Stromal cell of bone marrow (primary cell): ENCODE measurements at regions not wholly inside any gene's neighbourhood (a gene's known extent, or its start where the extent isn't known, plus 50 kb on each side); places are given as distances from the start of the nearest gene placed in this dataset.
"Not testable (repeated sequence)": the region's sequence is repeated elsewhere in the genome, so short reads cannot be mapped to it uniquely, and the experiment has no call there.

ENCODE experiments used
- DNase-seq: peaks from one replicate; pipeline ENCODE4 v3.0.0-alpha.2; 2012; ENCODE audit warnings: low read depth

GRCh38 chr2:147181351-147182029, 663.3 kb upstream of the ACVR2A start:
- no peak for DNase-seq

DNA sequence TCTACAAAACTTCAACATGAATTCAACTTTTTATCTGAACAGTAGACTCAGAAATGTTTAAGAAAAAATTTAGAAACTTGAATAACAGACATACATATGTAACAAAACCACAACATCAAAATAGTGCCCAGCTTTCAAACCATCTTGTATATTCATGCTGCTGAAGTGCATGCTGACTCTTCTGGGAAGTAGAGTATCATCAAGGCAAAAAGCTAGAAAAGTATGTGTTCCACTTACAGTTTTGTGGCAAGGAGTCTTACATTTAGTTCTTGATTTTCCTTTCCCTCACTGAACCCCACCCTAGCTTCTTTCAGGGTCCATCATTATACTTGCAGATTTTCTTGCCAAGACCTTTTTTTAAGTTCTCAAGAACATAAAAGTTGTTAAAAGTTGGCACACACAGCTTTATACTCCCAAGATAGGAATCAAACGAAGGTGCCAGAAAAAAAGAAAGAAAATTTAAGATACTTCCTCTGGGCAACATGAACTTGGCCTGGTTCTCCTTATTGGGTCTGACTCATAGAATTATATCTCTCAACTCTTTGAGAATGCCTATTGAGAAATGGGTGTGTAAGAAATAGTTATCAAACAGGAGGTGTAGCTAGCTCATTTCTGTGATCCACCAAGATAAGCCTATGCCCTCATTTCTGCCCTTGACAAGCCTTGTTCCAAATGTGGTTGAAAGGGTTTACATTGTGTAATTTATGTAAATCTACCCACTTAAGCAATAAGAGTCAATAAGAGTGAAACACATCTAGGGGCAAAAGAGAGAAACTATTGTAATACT, 667.6 kb upstream of the ACVR2A start:
- no peak for DNase-seq

GRCh38 chr2:147174824-147175254, 670.0 kb upstream of the ACVR2A start:
- no peak for DNase-seq

DNA sequence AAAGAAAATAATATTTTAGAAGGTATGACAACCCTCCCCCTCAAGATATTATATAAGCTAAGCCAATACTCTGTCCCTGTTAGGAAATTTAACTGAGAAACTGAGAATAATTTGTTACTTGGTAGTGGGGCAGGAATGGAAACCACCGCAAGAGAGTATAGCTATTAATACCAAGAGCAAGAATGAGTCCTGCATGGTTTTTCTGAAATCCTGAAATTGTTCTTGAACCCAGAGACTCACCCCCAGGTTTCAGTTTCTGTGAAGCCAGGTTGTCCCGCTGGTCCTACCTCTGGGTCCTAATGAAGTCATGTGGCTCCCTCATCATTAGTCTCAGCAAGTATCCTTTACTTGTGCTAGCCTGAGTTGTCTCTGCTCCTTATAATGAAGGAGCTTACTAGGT, 671.0 kb upstream of the ACVR2A start:
- DNase-seq, result no peak

DNA sequence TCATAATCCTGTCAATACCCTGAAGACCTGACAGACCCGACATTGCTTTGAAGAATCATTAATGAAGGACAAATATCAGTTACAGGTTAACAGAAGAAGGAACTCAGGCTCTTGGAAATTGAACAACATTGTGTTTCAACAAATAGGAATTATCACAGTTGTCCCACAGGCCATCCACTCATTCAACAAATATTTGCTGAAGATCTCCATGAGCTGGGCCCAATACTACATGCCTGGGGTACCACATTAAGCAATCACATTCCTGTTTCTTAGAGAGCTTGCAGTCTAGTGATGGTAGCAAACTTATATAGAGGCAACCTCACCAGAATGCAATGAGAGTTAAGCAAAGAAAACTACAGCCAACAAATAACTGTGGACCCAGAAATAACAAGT, 671.6 kb upstream of the ACVR2A start:
- peak; percentile 35 for DNase-seq

DNA sequence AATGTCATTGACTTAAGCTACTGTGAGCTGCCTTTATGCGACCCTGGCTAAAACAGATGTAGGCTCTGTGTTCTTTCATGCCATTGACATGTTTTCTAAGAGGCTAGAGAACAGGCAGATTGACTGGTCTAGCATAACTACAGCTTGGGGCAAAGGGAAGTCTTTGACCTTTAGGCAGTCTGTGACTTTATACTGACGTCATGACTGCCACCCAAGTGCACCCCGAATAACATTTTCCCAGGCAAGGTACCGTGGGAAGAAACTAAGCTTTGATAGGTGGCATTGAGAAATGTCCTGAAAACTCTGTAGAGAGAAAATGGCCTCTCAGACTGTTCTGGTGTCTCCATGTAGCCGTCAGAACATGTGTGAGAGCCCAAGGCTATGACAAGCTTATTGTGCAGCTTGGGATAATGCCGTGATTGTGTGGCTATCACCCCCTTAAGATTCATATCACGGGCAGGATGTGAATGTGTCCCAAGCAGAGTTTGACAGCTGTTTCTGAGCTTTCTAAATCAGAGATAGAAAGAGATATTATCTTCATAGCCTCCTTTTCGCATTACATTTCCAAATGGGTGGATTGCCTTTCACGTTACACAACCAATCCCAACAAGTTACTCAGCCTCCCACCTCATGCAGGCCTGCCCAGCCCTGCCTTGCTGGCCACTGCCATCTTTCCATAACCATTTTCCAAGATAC, 672.2 kb upstream of the ACVR2A start:
- no peak for DNase-seq

GRCh38 chr2:147171941-147172340, 672.9 kb upstream of the ACVR2A start:
- DNase-seq, result peak; percentile 77

DNA sequence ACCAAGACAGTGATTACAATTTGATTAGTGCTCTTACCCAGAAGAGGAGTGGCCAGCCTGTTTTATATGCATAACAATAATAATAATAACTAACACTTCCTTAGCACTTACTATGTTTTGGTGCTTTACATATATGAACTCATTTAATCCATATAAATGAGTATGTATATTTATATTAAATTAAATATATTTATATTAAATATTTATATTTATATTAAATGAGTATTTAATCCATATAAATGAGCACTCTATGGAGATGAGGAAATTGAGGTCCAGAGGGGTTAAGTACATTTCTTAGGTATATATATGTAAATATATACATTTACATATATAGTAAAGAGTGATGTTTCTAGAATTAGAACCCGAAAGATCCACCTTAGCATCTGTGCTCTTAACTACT, 673.9 kb upstream of the ACVR2A start:
- no peak for DNase-seq

DNA sequence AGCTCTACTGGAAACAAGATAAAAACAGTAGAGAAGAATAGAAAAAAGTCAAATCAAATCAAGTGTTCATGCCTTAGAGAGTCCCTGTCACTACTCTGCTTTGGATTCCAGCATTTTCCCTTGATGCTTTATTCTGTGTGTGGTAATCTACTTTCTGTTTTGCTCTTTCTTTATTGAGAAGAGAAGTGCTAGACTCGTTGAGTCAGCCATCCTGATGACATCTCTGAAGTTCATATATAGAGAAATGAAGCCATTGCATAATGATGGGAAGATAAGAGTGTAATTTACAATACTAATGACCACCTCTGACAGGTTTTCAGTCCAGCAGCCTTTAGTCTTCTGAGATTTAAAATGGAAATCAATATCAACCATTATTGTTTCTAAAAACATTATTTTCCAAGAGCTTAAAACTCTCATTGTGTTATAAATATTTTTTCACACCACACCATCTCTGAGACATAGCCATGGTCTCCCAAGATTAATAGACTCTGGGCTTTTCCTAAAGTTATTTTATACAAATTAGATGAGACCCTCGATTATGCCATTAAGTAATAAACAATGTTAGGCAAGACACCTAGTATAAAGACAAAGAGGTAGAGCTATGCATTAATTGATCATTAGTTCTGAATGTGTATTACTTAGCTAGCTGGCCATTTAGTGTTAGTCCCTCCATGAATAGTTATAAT, 679.0 kb upstream of the ACVR2A start:
- no peak for DNase-seq

DNA sequence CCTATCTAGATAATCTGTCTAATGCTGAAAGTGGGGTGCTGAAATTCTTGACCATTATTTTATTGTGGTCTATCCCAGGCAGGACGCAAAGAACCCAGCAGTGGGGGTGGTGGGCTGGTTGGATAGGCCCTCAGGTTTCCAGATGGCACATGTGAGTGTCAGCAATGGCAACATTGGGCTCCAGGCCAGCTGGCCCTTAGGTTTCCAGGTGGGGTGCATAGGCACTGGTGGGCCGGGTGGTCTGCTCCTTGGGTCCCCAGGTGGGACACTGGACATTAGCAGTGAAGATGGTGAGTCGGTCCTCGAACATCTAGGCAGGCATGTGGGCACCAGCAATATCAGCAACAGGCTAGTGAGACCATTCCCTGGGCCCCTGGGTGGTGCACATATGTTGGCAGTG, 680.3 kb upstream of the ACVR2A start:
- no peak for DNase-seq

DNA sequence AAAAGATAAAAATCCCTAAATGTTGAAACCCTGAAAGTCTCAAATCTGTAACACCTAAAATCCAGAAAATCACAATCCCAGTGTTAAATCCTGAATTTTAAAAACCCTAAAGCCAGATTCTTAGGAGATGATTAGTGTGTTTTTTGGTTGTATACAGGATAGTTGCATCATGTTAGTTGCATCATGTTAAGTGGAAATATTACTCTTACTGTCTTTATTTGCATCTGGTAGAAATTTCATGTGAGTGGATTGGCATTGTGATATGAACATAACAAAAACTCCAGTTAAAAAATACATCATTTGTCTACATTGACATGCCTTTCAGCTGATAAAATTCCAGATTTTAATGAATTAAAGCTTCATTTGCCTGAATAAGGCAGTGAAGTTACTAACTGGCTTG, 683.1 kb upstream of the ACVR2A start:
- no peak for DNase-seq

DNA sequence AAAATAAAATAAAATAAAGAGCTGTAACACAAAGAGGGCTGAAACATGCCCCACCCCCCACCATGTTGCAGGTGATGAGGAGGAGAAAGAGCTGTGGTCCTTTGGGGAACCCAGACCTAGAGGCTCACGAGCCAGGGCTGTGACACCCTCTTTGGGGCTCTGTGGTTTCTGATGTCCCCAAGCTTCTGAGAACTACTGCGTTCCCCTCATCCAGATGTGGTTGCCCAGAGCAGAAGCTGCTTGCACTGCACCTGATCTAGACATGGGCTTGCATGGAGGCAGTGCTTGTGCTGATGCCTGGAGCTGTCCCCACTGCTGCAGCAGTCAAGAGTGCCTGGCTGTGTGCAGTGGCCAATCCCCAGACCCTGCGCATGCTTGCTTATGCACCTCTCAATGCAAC, 687.9 kb upstream of the ACVR2A start:
- DNase-seq, result no peak

DNA sequence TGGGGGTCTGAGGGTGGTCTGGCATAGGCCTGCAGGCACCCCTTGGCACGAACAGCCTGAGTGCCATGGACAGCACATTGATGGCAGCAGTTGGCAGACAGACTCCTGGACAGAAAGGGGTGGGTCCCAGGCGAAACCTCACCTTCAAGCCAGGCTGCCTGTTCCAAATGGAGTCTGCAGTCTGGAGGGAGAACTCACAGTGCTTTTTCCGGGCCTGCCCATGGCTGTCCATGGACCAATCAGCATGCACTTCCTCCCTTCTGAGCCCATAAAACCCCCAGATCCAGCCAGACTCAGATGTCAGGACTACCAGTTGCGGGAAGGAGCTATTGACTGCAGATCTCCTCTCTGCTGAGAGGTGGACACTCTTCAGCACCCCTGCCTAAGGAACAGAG, 694.6 kb upstream of the ACVR2A start:
- DNase-seq, result no peak

DNA sequence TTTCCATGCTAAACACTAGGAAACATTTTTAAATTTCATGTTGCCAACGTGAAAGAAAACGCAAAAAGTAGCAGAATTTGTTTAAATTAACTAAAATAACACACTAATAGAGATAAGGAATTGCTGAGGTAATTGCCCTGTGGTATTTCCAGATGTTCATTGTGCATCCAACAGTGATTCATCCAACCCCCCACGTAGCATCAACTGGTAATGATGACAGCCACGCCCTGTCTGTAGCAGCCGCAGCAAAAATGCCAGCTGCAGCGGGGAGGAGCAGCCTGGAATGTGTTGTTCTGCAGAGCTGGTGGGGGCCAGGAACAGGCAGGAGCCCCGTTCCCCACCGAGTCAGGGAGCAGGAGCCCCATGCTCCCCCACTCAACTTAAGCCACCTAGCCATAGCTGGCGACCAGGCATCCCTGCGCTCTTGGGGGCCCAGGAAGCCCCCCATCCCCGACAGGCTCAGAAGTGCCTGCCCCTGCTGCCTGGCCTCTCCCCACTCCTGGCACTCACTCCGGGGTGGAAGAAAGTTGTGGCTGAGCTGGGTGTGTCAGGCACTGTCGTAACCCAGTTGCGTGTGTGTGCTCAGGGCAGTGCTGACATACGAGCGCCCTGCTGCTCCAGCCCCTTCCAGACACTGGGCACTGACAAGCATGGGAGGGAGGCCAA, 695.1 kb upstream of the ACVR2A start:
- no peak for DNase-seq

- no peak for DNase-seq
Measured at GRCh38 chr2:147147802-147148201, 697.0 kb upstream of the ACVR2A start.

GRCh38 chr2:147141930-147142329, 702.9 kb upstream of the ACVR2A start:
- no peak for DNase-seq

DNA sequence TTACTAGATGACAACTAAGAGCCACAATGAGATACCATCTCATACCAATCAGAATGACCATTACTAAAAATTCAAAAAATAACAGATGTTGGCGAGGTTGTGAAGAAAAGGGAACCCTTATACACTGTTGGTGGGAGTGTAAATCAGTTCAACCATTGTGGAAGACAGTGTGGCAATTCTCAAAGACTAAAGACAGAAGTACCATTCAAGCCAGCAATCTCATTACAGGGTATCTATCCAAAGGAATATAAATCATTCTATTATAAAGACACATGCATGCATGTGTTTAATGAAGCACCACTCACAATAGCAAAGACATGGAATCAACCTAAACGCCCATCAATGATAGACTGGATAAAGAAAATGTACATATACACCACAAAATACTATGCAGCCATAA, 705.1 kb upstream of the ACVR2A start:
- not testable (repeated sequence) for DNase-seq

DNA sequence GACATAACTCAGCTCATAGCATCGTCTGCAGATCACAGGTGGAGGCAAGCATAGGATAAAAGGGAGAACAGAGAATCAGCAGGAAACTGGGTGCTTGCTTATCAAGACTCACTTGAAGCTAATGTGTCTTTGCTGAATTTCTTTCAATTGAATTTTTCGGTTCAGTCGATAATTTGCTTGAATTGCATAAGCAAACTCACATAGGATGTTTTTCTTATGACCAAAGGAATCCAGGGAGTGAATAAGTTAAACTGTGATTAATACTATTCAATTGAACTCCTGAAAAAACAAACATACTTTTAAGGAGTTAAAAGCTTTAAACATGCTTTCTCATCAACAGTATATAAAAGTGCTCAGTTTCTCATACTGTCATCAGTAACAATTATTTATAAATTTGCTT, 707.1 kb upstream of the ACVR2A start:
- no peak for DNase-seq

DNA sequence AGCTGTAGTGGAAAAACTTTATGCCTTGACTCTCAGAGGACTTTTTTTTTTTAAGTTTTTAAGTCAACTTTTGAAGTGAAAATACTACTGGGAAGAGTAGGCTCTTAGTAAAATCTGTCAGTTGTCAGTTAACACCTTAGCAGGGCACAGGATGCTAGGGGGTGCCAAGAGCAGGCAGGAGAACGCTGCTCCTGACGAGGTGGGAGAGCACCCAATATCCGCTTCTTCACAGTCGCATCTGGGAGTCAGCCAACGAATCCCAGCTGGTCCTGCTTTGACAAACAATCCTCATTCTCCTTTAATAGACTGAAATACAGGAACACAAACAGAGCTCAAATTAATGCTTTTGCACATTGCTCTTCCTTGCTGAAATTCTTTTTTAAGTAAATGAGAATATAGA, 709.5 kb upstream of the ACVR2A start:
- DNase-seq, result no peak

DNA sequence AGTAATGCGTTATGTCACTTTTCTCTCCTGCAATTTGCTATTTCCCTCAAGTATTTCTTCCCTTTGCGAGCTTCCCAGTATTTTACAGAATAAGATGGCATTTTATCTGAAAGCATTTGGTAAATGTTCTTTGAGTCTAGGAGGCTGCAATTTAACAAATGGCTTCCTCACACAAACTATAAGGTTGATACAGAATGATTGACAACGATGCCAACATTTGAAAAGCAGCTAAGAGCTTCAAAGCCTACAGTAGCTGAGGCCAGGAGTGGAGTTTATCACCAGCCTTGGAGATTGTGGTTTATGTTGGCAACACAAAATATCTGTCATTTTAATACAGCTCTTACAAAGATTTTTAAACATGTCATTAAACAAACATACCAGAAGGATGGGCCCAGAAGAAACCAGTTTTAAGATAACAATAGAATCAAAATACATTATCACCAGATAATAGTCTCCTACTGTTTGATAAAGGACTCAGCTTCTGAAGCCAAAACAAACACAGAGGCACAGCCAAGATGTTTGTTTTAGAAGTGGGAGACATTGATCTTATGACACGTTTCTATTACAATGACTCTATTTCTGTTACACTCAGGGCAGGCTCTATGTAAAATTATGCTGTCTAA, 711.4 kb upstream of the ACVR2A start:
- DNase-seq, result peak; percentile 12

DNA sequence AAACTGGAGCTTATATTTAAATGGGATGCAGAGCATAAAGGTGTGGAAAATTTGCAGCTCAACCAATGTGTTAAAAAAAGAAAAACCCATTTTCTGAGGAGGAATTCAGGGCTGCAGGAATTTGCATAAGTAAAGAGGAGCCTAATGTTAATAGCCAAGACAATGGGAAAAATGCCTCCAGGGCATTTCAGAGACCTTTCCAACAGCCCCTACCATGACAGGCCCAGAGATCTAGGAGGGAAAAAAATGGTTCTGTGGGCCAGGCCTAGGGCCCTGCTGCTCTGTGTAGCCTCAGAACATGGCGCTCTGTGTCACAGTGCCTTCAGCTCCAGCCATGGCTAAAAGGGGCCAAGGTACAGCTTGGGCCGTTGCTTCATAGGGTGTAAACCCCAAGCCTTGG, 719.7 kb upstream of the ACVR2A start:
- no peak for DNase-seq

DNA sequence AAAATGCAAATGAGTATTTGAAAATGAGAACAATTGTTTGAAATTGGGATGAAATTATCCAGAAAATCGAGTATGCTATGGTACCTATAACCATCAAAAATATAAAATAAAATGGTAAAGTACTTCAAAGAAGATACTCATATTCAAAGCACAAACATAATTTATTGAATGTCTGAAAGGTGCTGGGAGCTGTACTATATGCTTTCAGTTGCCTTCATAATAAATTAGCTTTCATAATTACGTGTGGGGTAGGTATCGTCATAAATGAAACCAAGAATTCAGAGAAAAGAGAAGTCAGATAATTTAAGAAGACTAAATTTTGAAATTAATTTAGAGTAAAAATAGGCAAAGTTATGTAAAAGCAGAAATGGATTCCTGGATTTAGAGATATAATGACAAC, 721.9 kb upstream of the ACVR2A start:
- DNase-seq, result no peak
